BLaER1 (cell line): ENCODE measurements at regions not wholly inside any gene's neighbourhood (a gene's known extent, or its start where the extent isn't known, plus 50 kb on each side); places are given as distances from the start of the nearest gene placed in this dataset.
"Not testable (repeated sequence)": the region's sequence is repeated elsewhere in the genome, so short reads cannot be mapped to it uniquely, and the experiment has no call there.

Experiments used
- H3K27ac ChIP-seq: shearing (Covaris generic); formaldehyde crosslinking; 2 replicates; pipeline ENCODE4 v1.8.1; 2022
- H3K27me3 ChIP-seq: shearing (Covaris generic); formaldehyde crosslinking; 2 replicates; pipeline ENCODE4 v1.8.1; 2022
- H3K36me3 ChIP-seq: shearing (Covaris generic); formaldehyde crosslinking; 2 replicates; pipeline ENCODE4 v1.8.1; 2022
- H3K4me1 ChIP-seq: shearing (Covaris generic); formaldehyde crosslinking; 2 replicates; pipeline ENCODE4 v1.8.1; 2022
- H3K4me2 ChIP-seq: shearing (Covaris generic); formaldehyde crosslinking; 2 replicates; pipeline ENCODE4 v1.8.1; 2022
- H3K4me3 ChIP-seq: shearing (Covaris generic); formaldehyde crosslinking; 2 replicates; pipeline ENCODE4 v1.8.1; 2022
- H3K9ac ChIP-seq: shearing (Covaris generic); formaldehyde crosslinking; 2 replicates; pipeline ENCODE4 v1.8.1; 2022
- H3K9me3 ChIP-seq: shearing (Covaris generic); formaldehyde crosslinking; 2 replicates; pipeline ENCODE4 v1.8.1; 2022
- H4K20me1 ChIP-seq: shearing (Covaris generic); formaldehyde crosslinking; 2 replicates; pipeline ENCODE4 v1.8.1; 2022
- Cebpa-rat ChIP-seq: shearing (Covaris generic); IDR thresholded peaks from 2 replicates; pipeline ENCODE4 v1.8.1; 2022

GRCh38 chr1:232351335-232351734 lies 278.6 kb downstream of the SIPA1L2 start:
- no peaks in the 10 kb centered on the region for H3K9me3 ChIP-seq
- no peaks in the 10 kb centered on the region for H3K36me3 ChIP-seq
- H3K27me3 ChIP-seq, result no peaks in the 10 kb centered on the region
- TF ChIP-seq Cebpa-rat, result no peak
- H3K4me2 ChIP-seq, result no peak overlapping the region
- H3K4me1 ChIP-seq, result no peaks in the 10 kb centered on the region
- H3K9ac ChIP-seq, result no peak overlapping the region
- no peak overlapping the region for H3K27ac ChIP-seq
- H3K4me3 ChIP-seq, result no peak overlapping the region
- no peaks in the 10 kb centered on the region for H4K20me1 ChIP-seq

- no peaks in the 10 kb centered on the region for H3K4me1 ChIP-seq
- no peak for TF ChIP-seq Cebpa-rat
- no peak overlapping the region for H3K4me2 ChIP-seq
- H3K4me3 ChIP-seq, result no peak overlapping the region
- no peak overlapping the region for H3K27ac ChIP-seq
- peaks cover 14% of the 10 kb centered on the region for H3K9me3 ChIP-seq
- H3K27me3 ChIP-seq, result no peaks in the 10 kb centered on the region
- H3K9ac ChIP-seq, result no peak overlapping the region
- no peaks in the 10 kb centered on the region for H3K36me3 ChIP-seq
- H4K20me1 ChIP-seq, result no peaks in the 10 kb centered on the region
These were observed 283.1 kb downstream of the SIPA1L2 start for GRCh38 chr1:232346844-232347243.

GRCh38 chr1:232344791-232345399 lies 285.0 kb downstream of the SIPA1L2 start:
- no peaks in the 10 kb centered on the region for H3K4me1 ChIP-seq
- H3K9ac ChIP-seq, result no peak overlapping the region
- peaks cover 14% of the 10 kb centered on the region for H3K9me3 ChIP-seq
- no peaks in the 10 kb centered on the region for H3K36me3 ChIP-seq
- H3K4me3 ChIP-seq, result no peak overlapping the region
- no peak overlapping the region for H3K27ac ChIP-seq
- H4K20me1 ChIP-seq, result no peaks in the 10 kb centered on the region
- H3K4me2 ChIP-seq, result no peak overlapping the region
- H3K27me3 ChIP-seq, result no peaks in the 10 kb centered on the region
- no peak for TF ChIP-seq Cebpa-rat

- not testable (repeated sequence) for H3K4me3 ChIP-seq, H3K4me1 ChIP-seq, H3K27ac ChIP-seq, H3K27me3 ChIP-seq, H3K4me2 ChIP-seq, H3K9ac ChIP-seq, H3K36me3 ChIP-seq, H4K20me1 ChIP-seq
- peaks cover 14% of the 10 kb centered on the region for H3K9me3 ChIP-seq
These were observed 285.7 kb downstream of the SIPA1L2 start for GRCh38 chr1:232344186-232344585.

GRCh38 chr1:232340446-232340845 lies 289.5 kb downstream of the SIPA1L2 start:
- Histone ChIP-seq H3K27ac (no peak overlapping the region), H3K27me3 (no peaks in the 10 kb centered on the region), H3K9me3 (peaks cover 12% of the 10 kb centered on the region), H3K4me1 (no peaks in the 10 kb centered on the region), H3K4me2 (no peak overlapping the region), H4K20me1 (no peaks in the 10 kb centered on the region), H3K4me3 (no peak overlapping the region), H3K36me3 (no peaks in the 10 kb centered on the region), H3K9ac (no peak overlapping the region)
- no peak for TF ChIP-seq Cebpa-rat

- Histone ChIP-seq H3K9me3 (no peaks in the 10 kb centered on the region), H3K4me2 (no peak overlapping the region), H3K9ac (no peak overlapping the region), H3K4me1 (no peaks in the 10 kb centered on the region), H3K4me3 (no peak overlapping the region), H3K27ac (no peak overlapping the region), H3K36me3 (no peaks in the 10 kb centered on the region), H4K20me1 (no peaks in the 10 kb centered on the region), H3K27me3 (no peaks in the 10 kb centered on the region)
- TF ChIP-seq Cebpa-rat, result no peak
These were observed 290.9 kb downstream of the SIPA1L2 start for GRCh38 chr1:232339073-232339472.

GRCh38 chr1:232335741-232336293 lies 294.1 kb downstream of the SIPA1L2 start:
- Histone ChIP-seq H3K27me3 (no peaks in the 10 kb centered on the region), H3K27ac (no peak overlapping the region), H3K4me3 (no peak overlapping the region), H4K20me1 (no peaks in the 10 kb centered on the region), H3K9ac (no peak overlapping the region), H3K4me1 (no peaks in the 10 kb centered on the region), H3K4me2 (no peak overlapping the region), H3K36me3 (no peaks in the 10 kb centered on the region), H3K9me3 (peaks cover 18% of the 10 kb centered on the region)
- no peak for TF ChIP-seq Cebpa-rat

GRCh38 chr1:232335261-232335660 lies 294.7 kb downstream of the SIPA1L2 start:
- no peaks in the 10 kb centered on the region for H3K27me3 ChIP-seq
- no peak overlapping the region for H3K4me2 ChIP-seq
- peaks cover 23% of the 10 kb centered on the region for H3K9me3 ChIP-seq
- no peak for TF ChIP-seq Cebpa-rat
- H4K20me1 ChIP-seq, result no peaks in the 10 kb centered on the region
- no peaks in the 10 kb centered on the region for H3K4me1 ChIP-seq
- H3K36me3 ChIP-seq, result no peaks in the 10 kb centered on the region
- no peak overlapping the region for H3K4me3 ChIP-seq
- H3K27ac ChIP-seq, result no peak overlapping the region
- no peak overlapping the region for H3K9ac ChIP-seq

- Histone ChIP-seq H3K9me3 (peaks cover 25% of the 10 kb centered on the region), H3K4me2 (no peak overlapping the region), H3K27ac (no peak overlapping the region), H3K9ac (no peak overlapping the region), H3K27me3 (no peaks in the 10 kb centered on the region), H3K36me3 (no peaks in the 10 kb centered on the region), H3K4me1 (no peaks in the 10 kb centered on the region), H3K4me3 (no peak overlapping the region), H4K20me1 (no peaks in the 10 kb centered on the region)
- no peak for TF ChIP-seq Cebpa-rat
These were observed 295.1 kb downstream of the SIPA1L2 start for GRCh38 chr1:232334811-232335210.

- no peaks in the 10 kb centered on the region for H4K20me1 ChIP-seq
- no peak overlapping the region for H3K9ac ChIP-seq
- H3K9me3 ChIP-seq, result peaks cover 25% of the 10 kb centered on the region
- H3K4me3 ChIP-seq, result no peak overlapping the region
- no peak overlapping the region for H3K4me2 ChIP-seq
- no peaks in the 10 kb centered on the region for H3K27me3 ChIP-seq
- H3K27ac ChIP-seq, result no peak overlapping the region
- H3K4me1 ChIP-seq, result no peaks in the 10 kb centered on the region
- no peak for TF ChIP-seq Cebpa-rat
- H3K36me3 ChIP-seq, result no peaks in the 10 kb centered on the region
These were observed 295.7 kb downstream of the SIPA1L2 start for GRCh38 chr1:232334246-232334645.

GRCh38 chr1:232333419-232333767 lies 296.5 kb downstream of the SIPA1L2 start:
- H3K4me2 ChIP-seq, result no peak overlapping the region
- no peak for TF ChIP-seq Cebpa-rat
- no peaks in the 10 kb centered on the region for H3K27me3 ChIP-seq
- H4K20me1 ChIP-seq, result no peaks in the 10 kb centered on the region
- no peaks in the 10 kb centered on the region for H3K36me3 ChIP-seq
- H3K9me3 ChIP-seq, result peaks cover 25% of the 10 kb centered on the region
- H3K4me3 ChIP-seq, result no peak overlapping the region
- no peak overlapping the region for H3K9ac ChIP-seq
- no peaks in the 10 kb centered on the region for H3K4me1 ChIP-seq
- H3K27ac ChIP-seq, result no peak overlapping the region

- not testable (repeated sequence) for H3K27ac ChIP-seq, H3K36me3 ChIP-seq, H3K4me2 ChIP-seq, H3K4me1 ChIP-seq, H3K9ac ChIP-seq, H4K20me1 ChIP-seq, H3K4me3 ChIP-seq, H3K27me3 ChIP-seq
- H3K9me3 ChIP-seq, result peaks cover 25% of the 10 kb centered on the region
These were observed 297.1 kb downstream of the SIPA1L2 start for GRCh38 chr1:232332710-232333418.
